ENCODE measurements at regions not wholly inside any gene's neighbourhood (a gene's known extent, or its start where the extent isn't known, plus 50 kb on each side); places are given as distances from the start of the nearest gene placed in this dataset.

DNA sequence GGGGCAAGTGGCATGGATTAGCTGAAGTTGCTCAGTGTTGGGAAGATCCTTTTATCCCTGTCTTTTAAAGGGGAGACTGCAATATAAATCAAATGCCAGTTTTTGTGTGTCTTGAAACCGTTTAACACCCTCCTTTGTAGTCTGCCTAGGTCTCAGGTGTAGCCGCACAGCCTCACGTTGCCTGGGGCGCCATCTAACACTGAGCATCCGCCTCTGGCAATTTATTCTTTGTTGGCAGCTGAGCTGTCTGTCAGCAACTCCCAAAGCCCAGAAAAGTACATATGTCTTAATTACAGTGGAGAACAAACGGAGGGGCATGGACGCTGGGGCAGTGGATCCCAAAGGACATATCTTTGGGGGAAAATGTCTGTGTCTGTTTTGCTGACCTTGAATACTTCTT lies 254.7 kb downstream of the STK31 start:
- TF ChIP-seq, protein P1, sequence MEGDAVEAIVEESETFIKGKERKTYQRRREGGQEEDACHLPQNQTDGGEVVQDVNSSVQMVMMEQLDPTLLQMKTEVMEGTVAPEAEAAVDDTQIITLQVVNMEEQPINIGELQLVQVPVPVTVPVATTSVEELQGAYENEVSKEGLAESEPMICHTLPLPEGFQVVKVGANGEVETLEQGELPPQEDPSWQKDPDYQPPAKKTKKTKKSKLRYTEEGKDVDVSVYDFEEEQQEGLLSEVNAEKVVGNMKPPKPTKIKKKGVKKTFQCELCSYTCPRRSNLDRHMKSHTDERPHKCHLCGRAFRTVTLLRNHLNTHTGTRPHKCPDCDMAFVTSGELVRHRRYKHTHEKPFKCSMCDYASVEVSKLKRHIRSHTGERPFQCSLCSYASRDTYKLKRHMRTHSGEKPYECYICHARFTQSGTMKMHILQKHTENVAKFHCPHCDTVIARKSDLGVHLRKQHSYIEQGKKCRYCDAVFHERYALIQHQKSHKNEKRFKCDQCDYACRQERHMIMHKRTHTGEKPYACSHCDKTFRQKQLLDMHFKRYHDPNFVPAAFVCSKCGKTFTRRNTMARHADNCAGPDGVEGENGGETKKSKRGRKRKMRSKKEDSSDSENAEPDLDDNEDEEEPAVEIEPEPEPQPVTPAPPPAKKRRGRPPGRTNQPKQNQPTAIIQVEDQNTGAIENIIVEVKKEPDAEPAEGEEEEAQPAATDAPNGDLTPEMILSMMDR (IDR thresholded peaks at IDR 0.05), result no peak
- no peak for TF ChIP-seq POLR2A (IDR thresholded peaks at IDR 0.05)
